SU-DHL-6 (cell line): ENCODE measurements at regions not wholly inside any gene's neighbourhood (a gene's known extent, or its start where the extent isn't known, plus 50 kb on each side); places are given as distances from the start of the nearest gene placed in this dataset.

Experiments
- CTCF ChIP-seq: fragments of 200-600 bp; sonication (generic); IDR thresholded peaks from one replicate; pipeline ENCODE4 v1.5.1; 2017; ENCODE audit warnings: antibody characterized with exemption, mild to moderate bottlenecking, low read length, moderate library complexity; ENCODE audit not compliant: insufficient read depth, poor library complexity, severe bottlenecking
- EZH2phosphoT487 ChIP-seq: fragments of 200-600 bp; sonication (generic), shearing (Covaris generic); conservative IDR thresholded peaks from 2 replicates; pipeline ENCODE4 v1.6.1; 2018; ENCODE audit warnings: mild to moderate bottlenecking, antibody characterized with exemption, low read length, moderate library complexity, mixed read lengths

- TF ChIP-seq CTCF (no peak), EZH2phosphoT487 (no peak)
Observed at GRCh38 chrX:63101879-63102620, 249.1 kb downstream of the SPIN4 start.
